MM.1S (cell line): ENCODE measurements at regions not wholly inside any gene's neighbourhood (a gene's known extent, or its start where the extent isn't known, plus 50 kb on each side); places are given as distances from the start of the nearest gene placed in this dataset.
"Not testable (repeated sequence)": the region's sequence is repeated elsewhere in the genome, so short reads cannot be mapped to it uniquely, and the experiment has no call there.

Experiments
- CTCF ChIP-seq: fragments of 300-600 bp; sonication (generic); IDR thresholded peaks from 2 replicates; pipeline ENCODE4 v1.5.1; 2016; ENCODE audit warnings: antibody characterized with exemption, low read length, mixed read lengths
- EZH2 ChIP-seq: fragments of 300-600 bp; sonication (generic); optimal IDR thresholded peaks from 2 replicates; pipeline ENCODE3; 2017; ENCODE audit warnings: low read depth, mild to moderate bottlenecking, antibody characterized with exemption, low read length, mixed read lengths
- EZH2phosphoT487 ChIP-seq: fragments of 300-600 bp; sonication (generic); IDR thresholded peaks from 2 replicates; pipeline ENCODE4 v1.6.1; 2018; ENCODE audit warnings: antibody characterized with exemption, low read length

- not testable (repeated sequence) for TF ChIP-seq CTCF, EZH2, EZH2phosphoT487
Measured at GRCh38 chr9:63385479-63385878, 1899.5 kb downstream of the FOXD4L5 start.
